HPDE6-E6E7 (cell line): ENCODE measurements at regions not wholly inside any gene's neighbourhood (a gene's known extent, or its start where the extent isn't known, plus 50 kb on each side); places are given as distances from the start of the nearest gene placed in this dataset.
"Not testable (repeated sequence)": the region's sequence is repeated elsewhere in the genome, so short reads cannot be mapped to it uniquely, and the experiment has no call there.

Experiments
- DNase-seq: peaks from one replicate; pipeline ENCODE4 v3.0.0; 2011; ENCODE audit warnings: missing footprints; ENCODE audit errors: extremely low spot score

DNA sequence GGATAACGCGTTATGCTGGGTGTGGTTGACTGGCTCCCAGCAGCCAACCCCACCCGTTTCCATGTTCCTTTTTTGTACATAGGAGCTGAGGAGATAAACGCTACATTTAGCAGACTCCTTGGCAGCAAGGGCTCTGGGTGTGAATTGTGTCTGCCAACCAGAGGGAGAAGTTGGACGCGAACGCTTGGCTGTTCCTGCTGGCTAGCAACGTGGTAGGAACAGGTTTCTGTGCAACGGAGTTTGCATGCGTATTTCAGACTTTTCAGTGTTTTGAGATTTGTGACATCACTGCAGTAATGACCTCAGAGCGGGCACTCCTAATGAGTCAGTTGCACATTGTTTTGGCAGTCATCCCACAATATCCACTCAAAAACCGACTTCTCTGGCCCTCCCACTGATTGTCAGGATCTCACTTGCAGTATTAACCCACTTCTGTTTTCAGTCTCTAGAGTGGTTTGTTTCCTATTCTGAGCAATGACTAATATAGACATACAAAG, 98.7 kb upstream of the RGS1 start:
- no peak for DNase-seq

DNA sequence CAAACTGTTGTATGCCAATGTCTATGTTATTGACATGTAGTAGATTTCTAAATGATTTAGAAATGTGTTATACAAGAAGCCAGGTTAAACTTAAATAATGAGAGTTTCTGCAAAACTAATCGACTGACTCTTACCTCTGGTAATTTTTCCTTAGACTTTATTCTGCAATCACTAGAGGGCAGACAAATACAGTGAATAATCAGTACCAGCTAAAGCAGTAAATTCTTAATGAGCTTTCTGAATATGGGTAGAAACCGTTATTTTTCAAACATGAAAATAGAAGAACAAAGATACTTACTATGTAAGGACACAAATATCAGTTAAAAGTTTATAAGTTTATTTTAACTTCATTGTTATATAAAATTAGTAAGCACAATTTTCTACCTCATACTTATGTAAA, 97.9 kb upstream of the RGS1 start:
- peak; percentile 22 for DNase-seq

DNA sequence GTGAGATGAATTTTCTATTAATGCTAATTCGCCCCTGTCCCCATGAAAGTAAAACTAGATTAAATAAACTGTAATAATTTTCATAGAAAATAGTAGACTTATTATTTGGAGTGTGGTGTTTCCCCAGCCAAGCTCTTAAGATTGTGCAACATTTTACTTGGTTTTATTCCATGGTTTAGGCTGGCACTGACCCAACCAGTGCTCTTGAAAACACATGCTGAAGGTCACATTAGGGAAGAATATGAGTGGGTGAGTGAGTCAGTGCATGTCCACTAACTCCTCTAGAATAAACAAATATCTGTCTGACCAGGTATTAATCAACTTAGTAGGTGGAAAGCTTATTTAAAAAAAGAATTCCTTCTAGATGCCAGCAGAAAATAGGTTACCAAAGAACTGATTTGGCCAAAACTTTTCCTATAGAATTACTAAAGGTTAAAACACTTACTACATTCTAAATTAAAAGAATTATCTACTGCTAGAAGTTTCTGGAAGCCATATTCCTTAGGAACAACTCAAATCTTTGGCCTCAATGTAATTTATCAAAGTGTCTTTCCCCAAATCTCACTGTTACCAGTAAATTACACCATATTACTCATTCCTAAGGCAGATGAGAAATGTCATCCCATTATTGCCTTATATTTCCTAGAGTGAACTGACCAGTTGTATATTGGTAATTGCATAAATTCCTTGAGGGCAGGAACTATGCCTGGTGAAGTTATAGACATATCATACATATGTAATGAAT, 89.7 kb upstream of the RGS1 start:
- peak; percentile 50 for DNase-seq

DNA sequence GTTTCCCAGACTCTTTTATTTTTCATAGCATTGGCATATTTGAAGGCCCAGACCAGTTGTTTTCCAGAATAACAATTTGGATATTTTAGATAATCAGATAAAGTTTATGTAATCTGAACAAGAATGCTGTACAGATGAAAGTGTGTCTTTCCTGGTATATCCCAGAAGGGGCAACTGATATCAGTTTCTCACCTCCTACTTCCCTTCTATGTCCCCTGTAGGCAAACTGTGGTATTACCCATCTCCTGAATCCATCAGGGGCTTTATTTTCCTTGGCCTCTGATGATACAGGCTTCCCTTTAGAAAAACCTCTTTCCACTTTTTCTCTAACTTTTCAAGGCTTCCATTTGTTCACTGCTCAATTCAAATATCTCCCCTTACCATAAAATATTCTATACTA, 87.5 kb upstream of the RGS1 start:
- DNase-seq = no peak

DNA sequence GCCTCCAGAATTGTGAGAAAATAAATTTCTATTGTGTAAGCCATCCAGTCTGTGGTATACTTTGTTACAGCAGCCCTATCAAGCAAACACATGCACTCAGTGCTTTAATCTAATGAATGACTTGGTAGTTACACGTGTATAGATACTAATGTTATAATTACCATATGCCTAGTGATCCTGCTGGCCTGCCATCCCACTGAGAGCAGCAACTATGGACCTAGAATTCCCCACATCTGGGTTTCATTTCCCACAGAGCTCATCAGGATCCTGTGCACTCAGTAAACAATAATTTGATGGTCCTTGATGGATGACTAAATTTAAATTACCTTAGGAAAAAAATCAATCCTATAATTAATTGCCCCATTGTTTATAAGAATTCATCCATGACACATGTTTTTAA, 86.5 kb upstream of the RGS1 start:
- no peak for DNase-seq

DNA sequence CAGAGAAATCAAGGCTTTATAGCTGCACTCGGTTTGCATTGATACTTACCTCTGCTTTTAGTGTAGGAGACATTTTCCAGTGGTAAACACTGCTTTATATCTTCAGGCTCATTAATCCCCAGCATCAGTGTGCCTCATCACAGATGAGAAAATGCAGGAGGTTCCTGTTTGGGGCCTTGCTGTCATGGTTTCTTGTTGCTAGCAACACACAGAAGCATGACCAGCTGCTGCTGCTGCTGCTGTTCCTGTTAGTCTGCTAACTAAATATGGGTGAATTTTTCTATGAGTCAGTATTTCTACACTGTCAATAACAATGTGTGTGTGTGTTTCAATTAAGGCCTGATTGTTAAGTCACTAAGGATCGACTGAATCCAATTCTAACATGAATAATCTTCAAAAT, 85.8 kb upstream of the RGS1 start:
- peak; percentile 39 for DNase-seq

DNA sequence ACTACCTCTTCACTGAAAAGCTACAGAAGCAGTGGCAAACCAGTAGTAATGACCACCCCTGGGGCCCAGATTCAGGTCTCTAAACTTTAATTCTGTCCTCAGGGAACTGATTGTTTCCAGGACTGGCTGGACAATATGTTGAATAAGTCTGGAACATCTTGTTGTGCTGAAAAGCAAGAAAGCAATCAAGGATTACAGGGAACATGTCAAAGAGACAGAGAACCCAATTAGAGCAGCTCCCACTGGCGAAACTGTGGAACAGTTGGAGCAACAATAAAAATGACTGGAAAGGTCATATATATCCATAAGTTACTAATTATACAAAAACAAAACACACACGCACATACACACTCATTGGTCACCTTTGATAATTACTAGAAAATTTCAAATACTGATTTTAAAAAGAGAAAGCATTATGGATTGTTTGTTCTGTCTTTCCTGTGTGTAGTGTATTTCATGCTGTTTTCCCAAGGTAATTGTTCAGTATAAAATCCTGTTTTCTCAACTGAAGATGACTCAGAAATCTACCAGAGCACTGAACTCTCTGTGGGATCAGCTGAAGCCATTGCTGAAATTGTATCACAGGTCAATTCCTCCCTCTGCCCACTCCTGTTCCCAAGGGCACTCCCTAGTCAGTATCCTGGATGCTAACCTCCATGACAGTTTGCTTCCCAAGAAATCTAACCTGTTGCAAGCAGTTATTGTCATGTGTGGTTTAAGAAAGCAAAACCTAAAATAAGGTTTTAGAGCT, 83.6 kb upstream of the RGS1 start:
- DNase-seq = no peak

DNA sequence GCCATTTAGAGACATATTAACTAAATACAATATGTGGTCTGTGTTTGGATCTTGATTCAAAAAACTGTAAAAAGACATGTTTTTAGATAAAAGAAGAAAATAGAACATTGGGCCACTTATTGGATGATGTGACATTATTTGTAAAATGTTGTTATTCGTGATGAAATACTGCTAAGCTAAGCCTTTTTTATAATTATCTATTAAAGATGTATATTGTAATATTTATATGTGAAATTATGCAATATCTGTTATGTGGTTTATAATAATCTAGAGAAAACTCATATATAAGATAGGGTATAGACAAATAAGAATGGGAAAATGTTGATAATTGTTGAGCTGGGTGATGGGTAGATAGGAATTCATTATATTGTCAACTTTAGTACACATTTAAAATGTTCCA, 82.0 kb upstream of the RGS1 start:
- DNase-seq = no peak

DNA sequence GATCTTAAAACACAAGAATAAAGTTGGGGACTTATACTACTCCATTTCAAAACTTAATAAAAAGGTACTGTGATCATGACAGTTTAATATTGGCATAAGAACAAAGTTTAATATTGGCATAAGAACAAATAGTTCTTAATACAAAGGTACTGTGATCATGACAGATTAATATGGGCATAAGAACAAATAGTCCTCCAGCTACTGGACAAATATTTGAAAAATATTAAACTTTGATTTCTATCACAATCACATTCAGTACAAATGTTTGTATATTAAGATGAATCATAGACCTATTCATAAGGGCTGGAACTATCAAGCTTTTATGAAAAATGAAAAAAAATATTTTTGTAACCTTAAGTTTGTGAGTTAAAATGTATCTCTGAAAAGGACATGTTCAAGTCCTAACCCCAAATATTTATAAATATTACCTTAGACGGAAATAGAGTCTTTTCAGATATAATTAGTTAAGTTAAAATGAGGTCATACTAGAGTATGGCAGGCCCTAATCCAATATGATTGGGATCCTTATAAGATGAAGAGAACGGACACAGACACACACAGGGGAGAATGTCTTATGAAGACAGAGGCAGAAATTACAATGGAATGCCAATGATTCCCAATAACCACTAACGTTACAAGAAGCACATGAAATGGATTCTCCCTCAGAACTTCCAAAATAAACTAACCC, 79.1 kb upstream of the RGS1 start:
- DNase-seq = no peak

DNA sequence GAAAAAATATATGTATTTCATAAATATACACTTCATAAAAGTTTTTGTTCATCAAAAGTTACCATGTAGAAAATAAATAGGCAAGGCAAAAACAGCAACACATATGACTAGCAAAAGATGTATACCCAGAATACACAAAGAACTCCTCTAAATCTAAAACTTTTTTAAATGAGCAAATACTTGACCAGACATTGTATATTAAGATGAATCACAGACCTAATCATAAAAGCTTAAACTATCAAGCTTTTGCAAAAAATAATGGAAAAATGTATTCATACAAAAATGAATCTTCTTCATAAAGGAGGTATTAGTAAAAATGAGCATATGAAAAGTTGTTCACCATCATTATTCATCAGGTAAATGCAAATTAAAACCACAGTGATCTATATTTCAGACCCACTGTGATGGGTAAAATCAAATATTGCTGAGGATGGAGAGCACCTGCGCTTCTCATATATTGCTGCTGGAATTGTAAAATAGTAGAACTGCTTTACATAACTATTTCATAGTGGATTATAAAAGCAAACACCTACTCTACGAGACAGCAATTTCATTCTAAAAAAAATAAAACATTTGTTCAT, 78.3 kb upstream of the RGS1 start:
- no peak for DNase-seq

DNA sequence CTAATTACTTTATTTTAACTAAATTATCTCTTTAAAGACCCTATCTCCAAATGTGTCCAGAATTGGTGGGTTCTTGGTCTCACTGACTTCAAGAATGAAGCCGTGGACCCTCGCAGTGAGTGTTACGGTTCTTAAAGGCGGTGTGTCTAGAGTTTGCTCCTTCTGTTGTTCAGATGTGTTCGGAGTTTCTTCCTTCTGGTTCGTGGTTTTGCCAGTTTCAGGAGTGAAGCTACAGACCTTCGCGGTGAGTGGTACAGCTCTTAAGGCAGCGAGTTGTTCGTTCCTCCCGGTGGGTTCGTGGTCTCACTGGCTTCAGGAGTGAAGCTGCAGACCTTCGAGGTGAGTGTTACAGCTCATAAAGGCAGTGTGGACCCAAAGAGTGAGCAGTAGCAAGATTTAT, 77.5 kb upstream of the RGS1 start:
- not testable (repeated sequence) for DNase-seq

DNA sequence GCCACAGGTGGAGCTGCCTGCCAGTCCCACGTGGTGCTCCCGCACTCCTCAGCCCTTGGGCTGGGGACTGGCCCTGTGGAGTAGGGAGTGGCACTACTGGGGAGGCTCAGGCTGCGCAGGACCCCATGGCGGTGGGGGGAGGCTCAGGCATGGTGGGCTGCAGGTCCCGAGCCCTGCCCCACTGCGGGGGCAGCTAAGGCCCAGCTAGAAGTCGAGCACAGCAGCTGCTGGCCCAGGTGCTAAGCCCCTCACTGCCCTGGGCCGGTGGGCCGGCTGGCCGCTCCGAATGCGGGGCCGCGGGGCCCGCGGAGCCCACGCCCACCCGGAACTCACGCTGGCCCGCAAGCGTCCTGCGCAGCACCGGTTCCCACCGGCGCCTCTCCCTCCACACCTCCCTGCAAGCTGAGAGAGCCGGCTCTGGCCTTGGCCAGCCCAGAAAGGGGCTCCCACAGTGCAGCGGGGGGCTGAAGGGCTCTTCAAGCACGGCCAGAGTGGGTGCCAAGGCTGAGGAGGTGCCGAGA, 76.5 kb upstream of the RGS1 start:
- DNase-seq = not testable (repeated sequence)

DNA sequence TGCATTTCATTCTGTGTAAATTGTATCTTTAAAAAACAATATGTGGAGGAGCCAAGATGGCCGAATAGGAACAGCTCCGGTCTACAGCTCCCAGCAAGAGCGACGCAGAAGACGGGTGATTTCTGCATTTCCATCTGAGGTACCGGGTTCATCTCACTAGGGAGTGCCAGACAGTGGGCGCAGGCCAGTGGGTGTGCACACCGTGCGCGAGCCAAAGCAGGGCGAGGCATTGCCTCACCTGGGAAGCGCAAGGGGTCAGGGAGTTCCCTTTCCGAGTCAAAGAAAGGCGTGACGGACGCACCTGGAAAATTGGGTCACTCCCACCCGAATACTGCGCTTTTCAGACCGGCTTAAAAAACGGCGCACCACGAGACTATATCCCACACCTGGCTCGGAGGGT, 75.0 kb upstream of the RGS1 start:
- DNase-seq = not testable (repeated sequence)

DNA sequence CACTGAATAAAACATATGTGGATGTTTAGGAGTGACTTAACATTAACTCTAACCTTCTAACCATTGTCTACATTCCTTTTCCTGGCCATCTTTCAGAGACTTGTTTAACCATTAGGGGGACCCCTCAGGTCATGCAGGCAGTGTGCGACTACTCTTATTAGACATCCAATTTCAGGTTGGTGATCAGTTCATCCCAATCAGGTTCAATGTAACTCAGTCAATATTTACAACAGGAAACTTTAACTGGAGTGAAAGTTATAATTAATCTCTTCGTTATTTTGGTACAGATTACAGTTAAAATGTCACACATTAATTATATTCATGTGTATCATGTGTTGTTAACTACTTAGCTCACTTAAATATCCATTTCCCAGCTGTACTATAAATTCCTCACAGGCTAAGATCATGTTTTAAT, 68.8 kb upstream of the RGS1 start:
- peak; percentile 25 for DNase-seq

DNA sequence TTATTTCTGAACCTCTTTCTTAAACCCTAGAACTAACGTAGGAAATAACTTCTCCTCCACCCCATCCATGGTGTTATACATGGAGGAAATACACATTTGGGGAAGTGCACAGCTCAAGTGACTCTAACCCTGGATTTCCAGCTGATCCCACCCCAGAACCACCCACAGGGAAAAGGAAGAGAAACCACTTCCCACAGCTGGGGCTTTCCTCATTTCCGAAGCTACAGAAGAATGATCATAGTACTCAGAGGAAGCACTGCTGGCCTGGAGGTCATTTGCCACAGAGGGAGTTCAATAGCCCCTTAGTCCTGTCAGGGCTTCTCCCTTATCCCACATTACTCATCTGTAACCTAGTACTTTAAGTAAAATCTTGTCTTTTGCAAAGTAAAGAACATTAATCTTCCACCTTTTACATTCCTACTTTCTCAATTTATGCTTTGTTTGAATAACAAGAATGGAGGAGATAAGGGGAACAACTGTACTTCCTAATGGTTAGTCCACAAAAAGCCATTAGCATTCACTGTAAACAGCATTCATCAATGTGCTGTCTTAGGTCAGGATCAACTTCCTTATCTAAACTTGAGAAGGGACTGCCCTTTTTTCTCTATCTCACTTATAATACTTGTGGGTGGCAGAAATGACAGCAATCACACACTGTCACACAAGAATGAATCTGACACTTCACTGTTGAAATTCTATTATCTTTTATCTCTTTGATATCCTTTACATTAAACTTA, 63.0 kb upstream of the RGS1 start:
- no peak for DNase-seq

DNA sequence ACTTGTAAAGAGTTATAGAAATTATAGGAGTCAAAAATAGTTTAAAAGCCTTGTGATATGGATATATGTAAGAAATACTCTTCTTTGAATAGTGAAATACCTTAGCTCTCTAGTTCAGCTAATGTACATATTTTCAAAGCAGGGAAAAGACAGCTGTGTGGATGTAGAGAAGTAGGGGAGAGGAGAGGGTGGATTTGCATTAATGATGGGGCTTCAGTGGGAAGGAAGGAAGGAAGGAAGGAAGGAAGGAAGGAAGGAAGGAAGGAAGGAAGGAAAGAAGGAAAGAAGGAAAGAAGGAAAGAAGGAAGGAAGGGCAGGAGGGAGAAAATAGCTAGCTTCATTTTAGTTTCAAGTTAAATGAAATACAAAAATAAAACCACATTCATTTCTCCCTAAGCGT, 62.4 kb upstream of the RGS1 start:
- DNase-seq = no peak

DNA sequence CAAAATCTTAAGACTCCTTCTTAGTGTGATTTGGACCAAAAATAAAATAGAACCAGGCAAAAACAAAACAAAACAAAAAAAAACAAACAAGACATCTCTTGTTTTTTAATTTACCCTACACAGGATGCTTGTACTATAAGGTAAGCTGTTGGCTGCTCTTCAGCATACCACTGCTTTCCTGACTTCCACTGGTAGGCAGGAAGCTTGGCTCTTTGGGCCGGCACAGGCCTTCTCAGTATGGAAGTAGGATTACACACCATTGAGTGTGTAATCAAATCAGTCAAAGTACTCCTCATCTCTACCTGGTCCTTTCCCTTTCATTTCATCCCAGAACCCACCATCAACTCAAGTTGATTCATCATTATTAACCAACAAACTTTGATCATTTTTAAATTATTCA, 61.9 kb upstream of the RGS1 start:
- no peak for DNase-seq

DNA sequence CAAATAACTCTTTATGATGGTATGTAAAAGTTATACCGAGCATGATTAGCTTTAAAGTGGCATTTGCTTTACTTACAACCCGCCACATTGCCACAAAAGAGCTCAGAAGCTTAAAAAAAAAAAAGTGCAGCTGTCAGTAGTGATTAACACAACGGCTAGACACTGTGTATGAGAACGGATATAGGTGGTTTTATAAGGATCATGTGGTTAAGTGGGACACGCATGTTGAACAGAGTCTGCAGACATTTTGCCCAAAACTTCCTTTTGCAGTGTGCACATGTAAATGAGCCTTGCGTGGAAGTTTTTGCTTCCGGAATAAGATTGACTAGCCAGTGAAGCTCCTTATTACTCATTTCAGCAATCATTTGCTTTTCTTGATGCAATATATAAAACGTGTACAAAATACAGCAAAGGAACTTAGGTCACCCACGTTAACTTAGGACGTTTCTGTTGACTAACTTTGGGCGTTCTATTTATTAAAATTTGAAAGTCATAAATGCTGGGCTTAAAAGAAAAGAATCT, 58.7 kb upstream of the RGS1 start:
- DNase-seq = no peak

DNA sequence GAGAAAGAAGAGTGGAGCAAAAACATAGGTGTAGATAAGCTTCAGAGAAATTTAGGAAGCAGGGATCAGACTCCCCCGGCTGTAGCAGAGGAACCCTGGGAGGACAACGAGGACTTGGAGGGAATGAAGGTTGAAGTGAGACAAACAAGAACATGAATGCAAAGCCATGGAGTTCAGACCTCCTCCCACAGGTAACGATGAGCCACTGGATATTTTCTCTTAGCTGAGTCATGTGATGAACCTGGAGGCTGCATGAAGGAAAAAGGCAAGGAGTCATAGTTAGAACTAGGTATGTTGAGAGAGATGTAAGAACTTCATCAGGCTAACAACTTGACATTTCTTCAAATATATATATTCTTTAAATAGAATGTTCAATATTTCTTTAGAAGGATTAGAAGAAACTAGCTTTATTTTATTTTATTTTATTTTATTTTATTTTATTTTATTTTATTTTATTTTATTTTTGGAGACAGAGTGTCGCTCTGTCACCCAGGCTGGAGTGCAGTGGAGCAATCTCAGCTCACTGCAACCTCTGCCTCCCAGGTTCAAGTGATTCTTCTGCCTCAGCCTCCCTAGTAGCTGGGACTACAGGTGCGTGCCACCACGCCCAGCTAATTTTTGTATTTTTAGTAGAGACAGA, 57.7 kb upstream of the RGS1 start:
- not testable (repeated sequence) for DNase-seq

DNA sequence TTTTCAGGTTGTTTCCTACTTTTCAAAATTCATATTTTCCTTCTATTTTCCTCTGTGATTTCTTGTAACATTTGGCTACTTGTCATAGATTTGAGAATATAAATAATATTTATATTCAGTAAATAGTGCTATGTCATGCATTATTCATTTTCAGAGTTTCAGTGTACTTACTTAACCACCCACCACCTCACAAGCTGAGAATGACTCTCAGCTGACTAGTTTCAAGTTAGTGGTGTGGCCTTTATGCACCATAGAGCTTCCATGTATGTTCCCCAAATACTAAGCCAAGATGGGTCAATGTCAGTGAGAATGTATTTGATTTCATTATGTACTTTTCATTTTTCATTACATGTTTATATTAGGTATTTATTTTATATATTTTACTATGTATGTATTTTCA, 56.9 kb upstream of the RGS1 start:
- DNase-seq = no peak

DNA sequence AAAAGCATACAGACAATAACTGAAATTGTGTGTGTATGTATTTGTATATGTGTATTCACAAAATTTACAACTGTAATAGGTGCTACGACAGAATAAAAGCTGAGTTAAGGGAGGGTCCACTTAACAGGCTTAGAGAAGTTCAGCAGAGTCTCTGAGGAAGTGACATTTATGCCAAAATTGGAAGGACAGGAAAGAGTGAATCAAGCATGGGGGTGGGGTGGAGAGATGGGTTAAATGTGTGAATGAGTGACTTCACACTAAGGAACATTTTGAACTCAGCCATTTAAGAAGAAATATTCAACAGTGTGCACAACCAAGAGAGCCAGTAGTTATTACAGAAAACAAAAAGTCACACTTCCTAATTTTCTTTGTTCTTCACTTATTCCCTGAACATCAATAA, 53.8 kb upstream of the RGS1 start:
- DNase-seq = no peak
